Colonic mucosa (tissue), 4 donors: ENCODE measurements at regions not wholly inside any gene's neighbourhood (a gene's known extent, or its start where the extent isn't known, plus 50 kb on each side); places are given as distances from the start of the nearest gene placed in this dataset.
"Not testable (repeated sequence)": the region's sequence is repeated elsewhere in the genome, so short reads cannot be mapped to it uniquely, and the experiment has no call there.

Experiments used
- DNase-seq: peaks from one replicate; pipeline ENCODE4 v3.0.0-alpha.2; 2020
- H3K27ac ChIP-seq: fragments of 200-600 bp; one replicate; pipeline ENCODE4 v1.8.0; 2021
- H3K27me3 ChIP-seq: fragments of 200-600 bp; one replicate; pipeline ENCODE4 v1.8.0; 2021
- H3K36me3 ChIP-seq: fragments of 200-600 bp; one replicate; pipeline ENCODE4 v1.8.0; 2021
- H3K4me1 ChIP-seq: fragments of 200-600 bp; one replicate; pipeline ENCODE4 v1.8.0; 2021; ENCODE audit warnings: mild to moderate bottlenecking
- H3K4me3 ChIP-seq: fragments of 200-600 bp; one replicate; pipeline ENCODE4 v1.8.0; 2021
- H3K9ac ChIP-seq, 2 donors: one replicate each; pipeline ENCODE4 v1.7.0; 2013; ENCODE audit warnings: control low read depth in 2 of 2, low read depth in 2 of 2, low read length in 2 of 2
- H3K9me3 ChIP-seq: fragments of 200-600 bp; one replicate; pipeline ENCODE4 v1.8.0; 2021
- CTCF ChIP-seq: fragments of 200-600 bp; IDR thresholded peaks from one replicate; pipeline ENCODE4 v1.8.0; 2022; ENCODE audit warnings: antibody characterized with exemption, mild to moderate bottlenecking
- intact Hi-C: fragments of 100-400 bp; cut with DNase I; formaldehyde crosslinking; loops from one replicate; pipeline ENCODE4 v1.14.1; 2022
- donor health status: healthy.
- donor health status: DM: no; HTN: no; CAD: no.
- donor health status: DM: no; HTN: no; CAD: no.

- Histone ChIP-seq H3K27ac (no peak overlapping the region), H3K9ac (no peak overlapping the region), H3K4me3 (no peak overlapping the region), H3K36me3 (no peaks in the 10 kb centered on the region), H3K27me3 (no peaks in the 10 kb centered on the region), H3K4me1 (no peaks in the 10 kb centered on the region), H3K9me3 (no peaks in the 10 kb centered on the region)
- intact Hi-C loops = no loop called here
- TF ChIP-seq CTCF = no peak
- no peak for DNase-seq
Measured at GRCh38 chr12:116448165-116448739, 110.9 kb upstream of the MAP1LC3B2 start.

GRCh38 chr12:116450406-116450910 is 108.7 kb upstream of the MAP1LC3B2 start:
- TF ChIP-seq CTCF = no peak
- intact Hi-C loops = no loop called here
- Histone ChIP-seq H3K27me3 (no peaks in the 10 kb centered on the region), H3K4me3 (no peak overlapping the region), H3K9ac (no peak overlapping the region), H3K4me1 (peaks cover 4% of the 10 kb centered on the region), H3K27ac (no peak overlapping the region), H3K9me3 (no peaks in the 10 kb centered on the region), H3K36me3 (no peaks in the 10 kb centered on the region)
- no peak for DNase-seq

GRCh38 chr12:116452975-116453374 is 106.2 kb upstream of the MAP1LC3B2 start:
- H3K9ac ChIP-seq, DNase-seq, H3K36me3 ChIP-seq, H3K9me3 ChIP-seq, H3K27ac ChIP-seq, H3K27me3 ChIP-seq, intact Hi-C loops, H3K4me3 ChIP-seq: not testable (repeated sequence)
- H3K4me1 ChIP-seq = peaks cover 13% of the 10 kb centered on the region

- H3K9ac ChIP-seq = no peak overlapping the region
- H3K27me3 ChIP-seq = no peaks in the 10 kb centered on the region
- intact Hi-C loops = no loop called here
- no peaks in the 10 kb centered on the region for H3K36me3 ChIP-seq
- no peak overlapping the region for H3K27ac ChIP-seq
- TF ChIP-seq CTCF = no peak
- H3K4me1 ChIP-seq = peaks cover 13% of the 10 kb centered on the region
- H3K4me3 ChIP-seq = no peak overlapping the region
- no peak for DNase-seq
- H3K9me3 ChIP-seq = no peaks in the 10 kb centered on the region
Measured at GRCh38 chr12:116453631-116454030, 105.5 kb upstream of the MAP1LC3B2 start.

- Histone ChIP-seq H3K4me3 (no peak overlapping the region), H3K9me3 (no peaks in the 10 kb centered on the region), H3K36me3 (no peaks in the 10 kb centered on the region), H3K4me1 (peaks cover 13% of the 10 kb centered on the region), H3K27ac (no peak overlapping the region), H3K9ac (no peak overlapping the region), H3K27me3 (no peaks in the 10 kb centered on the region)
- no peak for TF ChIP-seq CTCF
- no peak for DNase-seq
- intact Hi-C loops = no loop called here
Measured at GRCh38 chr12:116454076-116454475, 105.1 kb upstream of the MAP1LC3B2 start.

- H3K4me3 ChIP-seq = no peak overlapping the region
Measured at GRCh38 chr12:116454950-116455447, 104.2 kb upstream of the MAP1LC3B2 start.

More at GRCh38 chr12:116454950-116455447, 104.2 kb upstream of the MAP1LC3B2 start:
- Histone ChIP-seq H3K9me3 (no peaks in the 10 kb centered on the region), H3K9ac (peak overlapping the region in 1 of 2 donors; percentile 64), H3K27me3 (no peaks in the 10 kb centered on the region), H3K27ac (peak overlapping the region; percentile 46), H3K36me3 (no peaks in the 10 kb centered on the region), H3K4me1 (peaks cover 13% of the 10 kb centered on the region)
- intact Hi-C loops = no loop called here
- TF ChIP-seq CTCF = no peak
- DNase-seq = no peak
